GM23248 (cell line): ENCODE measurements at regions not wholly inside any gene's neighbourhood (a gene's known extent, or its start where the extent isn't known, plus 50 kb on each side); places are given as distances from the start of the nearest gene placed in this dataset.

Experiments used
- EZH2 ChIP-seq: fragments of 200-600 bp; sonication (generic); IDR thresholded peaks from 2 replicates; pipeline ENCODE4 v1.6.1; 2018; ENCODE audit warnings: antibody characterized with exemption, mild to moderate bottlenecking; ENCODE audit not compliant: insufficient read depth, poor library complexity, severe bottlenecking
- EZH2phosphoT487 ChIP-seq: fragments of 200-600 bp; sonication (generic); IDR thresholded peaks from 2 replicates; pipeline ENCODE4 v1.6.1; 2018; ENCODE audit warnings: antibody characterized with exemption, moderate library complexity, mild to moderate bottlenecking, low read depth; ENCODE audit not compliant: insufficient read depth

GRCh38 chr12:76939701-76940100 lies 60.9 kb upstream of the CSRP2 start:
- TF ChIP-seq EZH2phosphoT487 = no peak
- no peak for TF ChIP-seq EZH2
